ENCODE measurements at regions not wholly inside any gene's neighbourhood (a gene's known extent, or its start where the extent isn't known, plus 50 kb on each side); places are given as distances from the start of the nearest gene placed in this dataset.

DNA sequence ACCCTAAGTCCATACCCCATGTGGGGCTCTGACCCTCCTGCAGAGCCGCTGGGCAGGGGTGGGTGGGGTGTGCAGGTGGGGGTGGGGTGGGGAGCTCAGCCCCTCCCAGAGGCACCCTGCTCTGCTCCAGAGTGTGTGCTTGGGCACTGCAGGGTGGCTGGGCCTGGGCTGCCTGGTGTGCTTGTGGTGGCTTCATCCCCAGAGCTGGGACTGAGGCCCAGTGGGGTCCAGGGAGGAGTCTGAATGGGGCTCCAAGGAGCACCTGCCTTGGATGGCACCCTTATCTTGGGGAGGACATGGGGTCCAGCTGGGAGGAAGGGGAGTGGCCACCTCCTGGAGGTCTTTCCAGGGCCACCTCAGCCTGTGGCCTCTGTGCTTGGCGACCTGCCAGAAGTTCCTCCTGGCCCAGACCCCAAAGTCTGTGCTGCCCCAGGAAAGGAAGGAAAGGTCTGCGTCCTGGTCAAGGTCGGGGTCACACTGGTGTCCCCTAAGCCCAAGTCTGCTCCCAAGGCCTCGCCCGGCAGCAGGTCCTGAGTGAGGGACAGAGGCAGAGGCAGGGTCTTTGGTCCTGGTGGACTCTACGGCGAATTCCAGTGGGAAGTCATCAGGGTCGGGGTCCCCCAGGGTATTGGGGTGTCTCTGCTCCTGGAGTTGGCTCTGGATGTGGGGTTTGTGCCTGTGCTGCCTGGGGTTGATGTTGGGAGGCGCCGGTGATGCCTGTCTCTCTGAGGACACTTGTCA, 373.4 kb downstream of the TMEM121 start:
- Histone ChIP-seq H3K4me1 (no peaks in the 10 kb centered on the region), H3K9me3 (no peaks in the 10 kb centered on the region), H3K36me3 (ENCODE audit: control insufficient read depth, insufficient read depth, low read length) (no peaks in the 10 kb centered on the region), H3K4me3 (ENCODE audit: low read depth, low read length) (no peak overlapping the region), H3K27me3 (replicated peaks; ENCODE audit: control insufficient read depth, insufficient read depth, low read length) (no peaks in the 10 kb centered on the region; the same call in 1 of the 2 replicates)
- H3K27me3 Mint-ChIP-seq (ENCODE audit: insufficient read depth, unreplicated experiment): peaks cover 5% of the 10 kb centered on the region
- H3K4me1 Mint-ChIP-seq (ENCODE audit: low read depth, unreplicated experiment): no peaks in the 10 kb centered on the region
- DNase-seq: no peak
- H3K36me3 Mint-ChIP-seq (ENCODE audit: insufficient read depth, unreplicated experiment): no peaks in the 10 kb centered on the region
- POLR2A ChIA-PET: no interaction called here
- no peak overlapping the region for H3K4me3 Mint-ChIP-seq (ENCODE audit: unreplicated experiment)
- CTCF ChIA-PET: no interaction called here
- TF ChIP-seq, protein P1, sequence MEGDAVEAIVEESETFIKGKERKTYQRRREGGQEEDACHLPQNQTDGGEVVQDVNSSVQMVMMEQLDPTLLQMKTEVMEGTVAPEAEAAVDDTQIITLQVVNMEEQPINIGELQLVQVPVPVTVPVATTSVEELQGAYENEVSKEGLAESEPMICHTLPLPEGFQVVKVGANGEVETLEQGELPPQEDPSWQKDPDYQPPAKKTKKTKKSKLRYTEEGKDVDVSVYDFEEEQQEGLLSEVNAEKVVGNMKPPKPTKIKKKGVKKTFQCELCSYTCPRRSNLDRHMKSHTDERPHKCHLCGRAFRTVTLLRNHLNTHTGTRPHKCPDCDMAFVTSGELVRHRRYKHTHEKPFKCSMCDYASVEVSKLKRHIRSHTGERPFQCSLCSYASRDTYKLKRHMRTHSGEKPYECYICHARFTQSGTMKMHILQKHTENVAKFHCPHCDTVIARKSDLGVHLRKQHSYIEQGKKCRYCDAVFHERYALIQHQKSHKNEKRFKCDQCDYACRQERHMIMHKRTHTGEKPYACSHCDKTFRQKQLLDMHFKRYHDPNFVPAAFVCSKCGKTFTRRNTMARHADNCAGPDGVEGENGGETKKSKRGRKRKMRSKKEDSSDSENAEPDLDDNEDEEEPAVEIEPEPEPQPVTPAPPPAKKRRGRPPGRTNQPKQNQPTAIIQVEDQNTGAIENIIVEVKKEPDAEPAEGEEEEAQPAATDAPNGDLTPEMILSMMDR (IDR thresholded peaks at IDR 0.05; ENCODE audit: insufficient read depth in 1 of 2, low read depth in 1 of 2, low read length in 1 of 2, severe bottlenecking in 1 of 2, unreplicated experiment in 1 of 2): no peak
- intact Hi-C loops (cut with micrococcal nuclease; ENCODE audit: unreplicated experiment): no loop called here
- H3K9me3 Mint-ChIP-seq (ENCODE audit: unreplicated experiment): no peaks in the 10 kb centered on the region
- no peak overlapping the region for H3K27ac Mint-ChIP-seq (ENCODE audit: unreplicated experiment)
- no TSS peak for BruUV-seq (replicated peaks)

DNA sequence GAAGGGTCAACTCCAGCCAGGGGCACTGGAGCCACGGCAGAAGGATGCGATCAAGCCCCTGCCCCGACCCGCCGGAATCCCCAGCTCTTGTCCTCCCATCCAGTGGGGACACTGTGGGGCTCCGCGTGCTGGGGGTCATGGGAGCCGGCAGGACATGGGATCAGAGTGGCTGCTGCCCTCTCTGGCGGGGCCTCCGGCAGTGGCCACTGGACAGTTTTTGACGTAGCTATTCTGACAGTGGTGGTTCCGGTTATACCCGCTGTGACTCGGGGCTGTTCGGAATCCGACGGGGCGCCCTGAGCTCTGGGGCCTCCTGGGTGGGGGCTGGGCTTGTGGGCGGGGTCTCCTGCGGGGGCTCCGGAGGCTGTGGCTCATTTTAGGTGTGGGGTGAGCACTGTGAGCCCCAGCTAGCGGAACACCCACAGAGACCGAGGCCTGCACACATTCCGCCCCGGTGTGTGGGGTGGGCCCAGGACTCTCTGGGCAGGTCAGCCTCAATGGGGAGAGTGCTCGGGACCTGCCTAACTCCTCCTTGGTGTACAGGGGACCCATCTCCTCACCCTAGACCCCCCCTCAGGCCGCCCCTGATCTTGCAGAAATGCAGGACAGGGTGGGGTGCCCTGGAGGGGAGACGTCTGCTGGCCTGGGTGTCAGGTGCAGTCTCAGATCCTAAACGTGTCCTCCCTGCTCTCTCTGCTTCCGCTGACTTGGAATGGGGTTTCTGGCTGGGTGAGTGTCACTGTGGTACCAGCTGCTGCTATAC, 374.2 kb downstream of the TMEM121 start:
- Mint-ChIP-seq H3K36me3 (ENCODE audit: insufficient read depth, unreplicated experiment) (no peaks in the 10 kb centered on the region), H3K4me3 (ENCODE audit: unreplicated experiment) (no peak overlapping the region), H3K27ac (ENCODE audit: unreplicated experiment) (no peak overlapping the region), H3K9me3 (ENCODE audit: unreplicated experiment) (no peaks in the 10 kb centered on the region), H3K4me1 (ENCODE audit: low read depth, unreplicated experiment) (no peaks in the 10 kb centered on the region), H3K27me3 (ENCODE audit: insufficient read depth, unreplicated experiment) (peaks cover 5% of the 10 kb centered on the region)
- no TSS peak for BruUV-seq (replicated peaks)
- H3K36me3 ChIP-seq (ENCODE audit: control insufficient read depth, insufficient read depth, low read length): no peaks in the 10 kb centered on the region
- no peak for DNase-seq
- no peaks in the 10 kb centered on the region; the same call in 1 of the 2 replicates for H3K27me3 ChIP-seq (replicated peaks; ENCODE audit: control insufficient read depth, insufficient read depth, low read length)
- intact Hi-C loops (cut with micrococcal nuclease; ENCODE audit: unreplicated experiment): no loop called here
- TF ChIP-seq, protein P1 (IDR thresholded peaks at IDR 0.05; ENCODE audit: insufficient read depth in 1 of 2, low read depth in 1 of 2, low read length in 1 of 2, severe bottlenecking in 1 of 2, unreplicated experiment in 1 of 2): no peak
- CTCF ChIA-PET: no interaction called here
- no peaks in the 10 kb centered on the region for H3K4me1 ChIP-seq
- POLR2A ChIA-PET: no interaction called here
- no peaks in the 10 kb centered on the region for H3K9me3 ChIP-seq
- H3K4me3 ChIP-seq (ENCODE audit: low read depth, low read length): no peak overlapping the region

DNA sequence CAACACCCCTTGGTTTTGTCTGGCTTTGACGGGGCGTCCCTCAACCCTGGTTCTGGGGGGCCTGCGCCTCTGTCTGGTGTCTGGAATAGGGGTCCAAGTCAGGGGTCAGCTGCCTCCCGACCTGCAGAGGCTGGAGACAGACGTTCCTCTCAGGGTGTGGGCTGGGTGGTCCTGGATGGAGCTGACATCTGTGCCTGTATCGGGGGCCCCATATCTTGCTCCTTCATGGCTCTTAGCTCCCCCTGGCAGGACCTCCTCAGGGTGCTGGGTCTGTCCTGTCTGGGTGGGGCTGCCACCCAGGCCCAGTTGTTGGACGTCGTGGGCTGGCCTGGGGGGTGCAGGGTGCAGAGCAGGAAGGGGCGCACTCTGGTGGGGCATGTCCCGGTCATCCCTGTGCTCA, 374.8 kb downstream of the TMEM121 start:
- Mint-ChIP-seq H3K9me3 (ENCODE audit: unreplicated experiment) (no peaks in the 10 kb centered on the region), H3K27ac (ENCODE audit: unreplicated experiment) (no peak overlapping the region), H3K4me1 (ENCODE audit: low read depth, unreplicated experiment) (no peaks in the 10 kb centered on the region), H3K4me3 (ENCODE audit: unreplicated experiment) (no peak overlapping the region), H3K27me3 (ENCODE audit: insufficient read depth, unreplicated experiment) (peaks cover 5% of the 10 kb centered on the region), H3K36me3 (ENCODE audit: insufficient read depth, unreplicated experiment) (no peaks in the 10 kb centered on the region)
- intact Hi-C loops (cut with micrococcal nuclease; ENCODE audit: unreplicated experiment): no loop called here
- BruUV-seq (replicated peaks): no TSS peak
- Histone ChIP-seq H3K36me3 (ENCODE audit: control insufficient read depth, insufficient read depth, low read length) (no peaks in the 10 kb centered on the region), H3K4me3 (ENCODE audit: low read depth, low read length) (no peak overlapping the region), H3K9me3 (no peaks in the 10 kb centered on the region), H3K4me1 (no peaks in the 10 kb centered on the region), H3K27me3 (replicated peaks; ENCODE audit: control insufficient read depth, insufficient read depth, low read length) (no peaks in the 10 kb centered on the region; the same call in 1 of the 2 replicates)
- no peak for DNase-seq
- TF ChIP-seq, protein P1 (IDR thresholded peaks at IDR 0.05; ENCODE audit: insufficient read depth in 1 of 2, low read depth in 1 of 2, low read length in 1 of 2, severe bottlenecking in 1 of 2, unreplicated experiment in 1 of 2): no peak
- CTCF ChIA-PET: no interaction called here
- POLR2A ChIA-PET: no interaction called here
